NCI-H1092 (cell line): ENCODE measurements at regions not wholly inside any gene's neighbourhood (a gene's known extent, or its start where the extent isn't known, plus 50 kb on each side); places are given as distances from the start of the nearest gene placed in this dataset.
"Not testable (repeated sequence)": the region's sequence is repeated elsewhere in the genome, so short reads cannot be mapped to it uniquely, and the experiment has no call there.

Experiments used
- DNase-seq: peaks from one replicate; lab custom pipeline; 2025; lab: John Stamatoyannopoulos, UW

GRCh38 chr18:51522338-51522737 is 324.9 kb upstream of the MEX3C start:
- no peak for DNase-seq

GRCh38 chr18:51522821-51523220 is 325.3 kb upstream of the MEX3C start:
- no peak for DNase-seq

GRCh38 chr18:51523671-51524070 is 326.2 kb upstream of the MEX3C start:
- no peak for DNase-seq

GRCh38 chr18:51525453-51526225 is 328.2 kb upstream of the MEX3C start:
- DNase-seq = no peak

GRCh38 chr18:51527826-51528225 is 330.3 kb upstream of the MEX3C start:
- DNase-seq = no peak

GRCh38 chr18:51531501-51531900 is 334.0 kb upstream of the MEX3C start:
- no peak for DNase-seq

GRCh38 chr18:51537487-51537886 is 340.0 kb upstream of the MEX3C start:
- peak; percentile 8 for DNase-seq

- DNase-seq = no peak
These were observed 343.1 kb upstream of the MEX3C start for GRCh38 chr18:51540562-51540961.

- no peak for DNase-seq
These were observed 343.7 kb upstream of the MEX3C start for GRCh38 chr18:51541230-51541629.

- no peak for DNase-seq
These were observed 346.2 kb upstream of the MEX3C start for GRCh38 chr18:51543658-51544155.

- no peak for DNase-seq
These were observed 348.0 kb upstream of the MEX3C start for GRCh38 chr18:51545446-51545845.

- no peak for DNase-seq
These were observed 361.9 kb upstream of the MEX3C start for GRCh38 chr18:51559198-51559901.

- DNase-seq = no peak
These were observed 362.4 kb upstream of the MEX3C start for GRCh38 chr18:51559902-51560287.

- DNase-seq = no peak
These were observed 364.3 kb upstream of the MEX3C start for GRCh38 chr18:51561821-51562220.

- no peak for DNase-seq
These were observed 365.4 kb upstream of the MEX3C start for GRCh38 chr18:51562866-51563265.

GRCh38 chr18:51563396-51563795 is 365.9 kb upstream of the MEX3C start:
- DNase-seq = no peak

- no peak for DNase-seq
These were observed 370.7 kb upstream of the MEX3C start for GRCh38 chr18:51568151-51568550.

GRCh38 chr18:51569153-51569552 is 371.7 kb upstream of the MEX3C start:
- peak; percentile 70 for DNase-seq

- DNase-seq = no peak
These were observed 372.1 kb upstream of the MEX3C start for GRCh38 chr18:51569561-51569960.

- DNase-seq = not testable (repeated sequence)
These were observed 372.6 kb upstream of the MEX3C start for GRCh38 chr18:51570071-51570470.

- not testable (repeated sequence) for DNase-seq
These were observed 376.4 kb upstream of the MEX3C start for GRCh38 chr18:51573886-51574285.

GRCh38 chr18:51575171-51575570 is 377.7 kb upstream of the MEX3C start:
- DNase-seq = no peak

- DNase-seq = no peak
These were observed 381.0 kb upstream of the MEX3C start for GRCh38 chr18:51578406-51578980.
